Right atrium auricular region (tissue), 2 donors: ENCODE measurements at regions not wholly inside any gene's neighbourhood (a gene's known extent, or its start where the extent isn't known, plus 50 kb on each side); places are given as distances from the start of the nearest gene placed in this dataset.

Source experiments
- DNase-seq: peaks from one replicate; pipeline ENCODE4 v3.0.0-alpha.2; 2019; ENCODE audit warnings: low spot score
- H3K27ac ChIP-seq, 2 donors: fragments of 200-600 bp; sonication (generic); 1 replicate in 1 of 2; 2 replicates in 1 of 2; pipeline ENCODE4 v1.5.1; 2016 to 2019
- H3K27me3 ChIP-seq, 2 donors: fragments of 200-600 bp; sonication (generic); one replicate each; pipeline versions ENCODE4 v1.5.1 to v1.6.0; 2017 to 2019
- H3K36me3 ChIP-seq: fragments of 200-600 bp; sonication (generic); one replicate; pipeline ENCODE4 v1.5.1; 2016
- H3K4me1 ChIP-seq, 2 donors: fragments of 200-600 bp; sonication (generic); one replicate each; pipeline versions ENCODE4 v1.5.1 to v1.6.0; 2017 to 2019
- H3K4me3 ChIP-seq, 2 donors: fragments of 200-600 bp; sonication (generic); 1 replicate in 1 of 2; 2 replicates in 1 of 2; pipeline ENCODE4 v1.5.1; 2017 to 2019; ENCODE audit warnings: mild to moderate bottlenecking in 1 of 2, moderate library complexity in 1 of 2
- H3K9me3 ChIP-seq, 2 donors: fragments of 200-600 bp; sonication (generic); one replicate each; pipeline ENCODE4 v1.5.1; 2019
- CTCF ChIP-seq, 2 donors: fragments of 200-600 bp; sonication (generic); IDR thresholded peaks; one replicate each; pipeline ENCODE4 v1.5.1; 2019; ENCODE audit warnings: antibody characterized with exemption in 2 of 2

DNA sequence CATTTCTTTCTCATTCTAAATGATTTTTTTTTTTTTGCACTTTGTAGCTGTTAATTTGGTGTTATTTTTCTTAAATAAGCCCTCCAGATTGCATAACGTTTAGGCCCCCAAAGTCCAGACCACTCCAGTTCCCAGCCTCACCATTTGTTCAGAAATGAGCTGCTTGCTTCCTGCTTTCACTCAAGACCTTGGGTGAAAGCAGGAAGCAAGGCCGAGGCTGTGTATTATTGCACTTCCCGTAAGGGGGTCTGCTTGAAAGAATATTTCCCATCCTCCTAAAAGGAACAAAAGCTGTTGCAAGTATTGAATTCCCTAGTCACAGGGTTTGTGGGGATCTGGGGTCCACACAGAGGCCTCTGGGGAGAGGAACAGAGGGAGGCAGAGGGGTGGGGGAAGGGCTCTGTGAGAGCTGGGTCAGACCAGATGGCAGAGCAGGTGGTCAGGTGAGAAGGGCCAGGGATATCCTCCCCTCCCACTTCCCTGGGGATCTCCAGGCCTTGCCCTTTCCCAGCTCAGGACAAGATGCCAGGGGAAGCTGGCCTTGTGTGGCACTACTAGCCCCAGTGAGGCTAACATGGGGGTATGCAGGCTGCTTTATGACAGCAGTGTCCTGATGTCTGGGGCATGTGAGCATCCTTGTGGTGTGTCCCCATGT is 51.6 kb upstream of the MYEOV start:
- H3K27me3 ChIP-seq, result no peaks in the 10 kb centered on the region
- no peaks in the 10 kb centered on the region for H3K4me1 ChIP-seq
- DNase-seq, result no peak
- TF ChIP-seq CTCF (IDR thresholded peaks at IDR 0.05), result no peak
- no peaks in the 10 kb centered on the region for H3K9me3 ChIP-seq
- H3K27ac ChIP-seq, result no peak overlapping the region
- H3K36me3 ChIP-seq, result no peaks in the 10 kb centered on the region
- H3K4me3 ChIP-seq, result no peak overlapping the region

DNA sequence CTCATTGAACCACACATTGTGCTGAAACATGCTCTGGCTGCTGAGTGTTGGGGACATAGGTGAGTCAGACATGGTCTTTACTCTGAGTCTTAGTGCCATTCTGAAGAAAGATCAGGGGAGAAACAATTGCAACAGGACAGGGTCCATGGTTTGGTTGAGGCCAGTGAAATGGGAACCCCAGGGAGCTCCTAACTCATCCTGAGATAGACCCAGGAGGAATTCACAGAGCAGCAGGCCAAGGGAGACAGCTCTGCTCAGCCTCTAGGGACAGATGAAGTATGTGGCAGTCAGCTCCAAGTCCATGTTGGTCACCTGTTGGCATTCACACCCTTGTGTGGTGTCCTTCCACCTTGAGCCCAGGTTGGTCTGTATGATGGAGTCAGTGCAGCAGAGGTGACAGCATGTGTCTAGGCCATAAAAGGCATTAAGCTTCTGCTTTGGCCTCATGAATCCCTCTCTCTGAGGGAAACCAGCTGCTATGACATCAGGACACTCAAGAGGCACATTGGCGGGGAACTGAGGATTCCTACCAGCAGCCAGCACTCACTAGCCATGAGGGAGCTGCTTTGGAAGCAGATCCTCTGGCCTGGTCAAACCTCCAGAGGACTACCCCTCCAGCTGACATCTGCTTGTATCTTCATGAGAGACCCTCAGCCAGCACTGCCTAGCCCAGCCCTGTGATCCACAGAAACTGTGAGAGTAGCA is 50.3 kb upstream of the MYEOV start:
- Histone ChIP-seq H3K27ac (no peak overlapping the region), H3K4me1 (no peaks in the 10 kb centered on the region), H3K27me3 (no peaks in the 10 kb centered on the region), H3K4me3 (no peak overlapping the region), H3K36me3 (no peaks in the 10 kb centered on the region), H3K9me3 (no peaks in the 10 kb centered on the region)
- TF ChIP-seq CTCF (IDR thresholded peaks at IDR 0.05), result no peak
- DNase-seq, result no peak
